Suprapubic skin (tissue), 4 donors: ENCODE measurements at regions not wholly inside any gene's neighbourhood (a gene's known extent, or its start where the extent isn't known, plus 50 kb on each side); places are given as distances from the start of the nearest gene placed in this dataset.

Source experiments
- EP300 ChIP-seq: sonication (generic); formaldehyde crosslinking; IDR thresholded peaks from one replicate; pipeline ENCODE4 v1.6.1; 2017; ENCODE audit warnings: antibody characterized with exemption
- POLR2A ChIP-seq, 2 donors: fragments of 450-650 bp; IDR thresholded peaks; one replicate each; pipeline ENCODE4 v1.6.1; 2017; ENCODE audit warnings: antibody characterized with exemption in 2 of 2, mild to moderate bottlenecking in 2 of 2, moderate library complexity in 2 of 2
- POLR2AphosphoS5 ChIP-seq, 3 donors: sonication (generic); formaldehyde crosslinking; IDR thresholded peaks; one replicate each; pipeline ENCODE4 v1.6.1; 2017; ENCODE audit warnings: antibody characterized with exemption in 3 of 3
- TF ChIP-seq, protein P1 (sequence below), 2 donors: fragments of 200-600 bp in 1 of 2; fragments of 450-650 bp in 1 of 2; sonication (generic) in 1 of 2; IDR thresholded peaks; one replicate each; pipeline ENCODE4 v1.5.1; 2016 to 2019; ENCODE audit warnings: antibody characterized with exemption in 2 of 2, mild to moderate bottlenecking in 1 of 2, moderate library complexity in 1 of 2

DNA sequence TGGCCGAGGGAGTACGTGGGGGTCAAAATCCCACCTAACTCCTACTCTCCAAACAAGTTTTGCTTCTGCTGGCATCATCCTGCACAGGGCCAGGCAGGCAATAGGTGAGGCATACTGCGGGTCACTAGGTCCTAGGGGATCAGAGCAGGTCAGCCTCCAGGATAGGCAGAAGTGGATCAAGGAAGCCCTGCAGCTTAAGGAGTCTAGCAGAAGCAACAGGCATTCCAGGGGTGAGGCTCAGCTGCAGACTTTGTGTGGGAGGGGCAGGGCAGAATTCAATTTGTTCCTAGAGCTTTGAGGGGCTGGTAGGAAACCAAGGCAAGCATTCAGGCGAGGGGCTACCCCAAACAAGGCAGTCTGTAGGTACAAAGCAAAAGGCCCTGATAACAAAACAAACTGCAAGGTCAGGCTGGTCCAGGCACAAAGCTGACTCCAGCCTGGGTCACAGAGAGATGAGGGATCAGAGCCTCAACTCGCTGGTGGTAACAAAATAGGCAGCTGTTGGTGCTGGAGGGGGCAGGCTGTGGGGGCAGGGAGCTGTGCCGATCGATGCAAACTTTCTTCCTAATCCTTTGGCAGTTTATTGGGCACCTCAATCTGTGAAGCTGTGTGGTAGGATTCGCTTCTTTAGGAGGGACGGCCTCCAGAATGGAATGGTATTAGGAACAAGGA, 80.2 kb upstream of the CALM2 start:
- TF ChIP-seq EP300 (no peak), POLR2A (IDR thresholded peaks at IDR 0.05) (no peak), POLR2AphosphoS5 (IDR thresholded peaks at IDR 0.05) (no peak)
- TF ChIP-seq, protein P1, sequence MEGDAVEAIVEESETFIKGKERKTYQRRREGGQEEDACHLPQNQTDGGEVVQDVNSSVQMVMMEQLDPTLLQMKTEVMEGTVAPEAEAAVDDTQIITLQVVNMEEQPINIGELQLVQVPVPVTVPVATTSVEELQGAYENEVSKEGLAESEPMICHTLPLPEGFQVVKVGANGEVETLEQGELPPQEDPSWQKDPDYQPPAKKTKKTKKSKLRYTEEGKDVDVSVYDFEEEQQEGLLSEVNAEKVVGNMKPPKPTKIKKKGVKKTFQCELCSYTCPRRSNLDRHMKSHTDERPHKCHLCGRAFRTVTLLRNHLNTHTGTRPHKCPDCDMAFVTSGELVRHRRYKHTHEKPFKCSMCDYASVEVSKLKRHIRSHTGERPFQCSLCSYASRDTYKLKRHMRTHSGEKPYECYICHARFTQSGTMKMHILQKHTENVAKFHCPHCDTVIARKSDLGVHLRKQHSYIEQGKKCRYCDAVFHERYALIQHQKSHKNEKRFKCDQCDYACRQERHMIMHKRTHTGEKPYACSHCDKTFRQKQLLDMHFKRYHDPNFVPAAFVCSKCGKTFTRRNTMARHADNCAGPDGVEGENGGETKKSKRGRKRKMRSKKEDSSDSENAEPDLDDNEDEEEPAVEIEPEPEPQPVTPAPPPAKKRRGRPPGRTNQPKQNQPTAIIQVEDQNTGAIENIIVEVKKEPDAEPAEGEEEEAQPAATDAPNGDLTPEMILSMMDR (IDR thresholded peaks at IDR 0.05) = no peak
